HG03066 (cell line): ENCODE measurements at regions not wholly inside any gene's neighbourhood (a gene's known extent, or its start where the extent isn't known, plus 50 kb on each side); places are given as distances from the start of the nearest gene placed in this dataset.

Source experiments
- ATAC-seq: cut with Tn5 transposase; IDR thresholded peaks from one replicate; pipeline ENCODE4 v1.9.1; 2021; ENCODE audit warnings: low read depth; ENCODE audit not compliant: unreplicated experiment

- no peak for ATAC-seq
Measured at GRCh38 chr18:27763936-27764335, 413.0 kb downstream of the CDH2 start.

- no peak for ATAC-seq
Measured at GRCh38 chr18:27763341-27763740, 413.6 kb downstream of the CDH2 start.

DNA sequence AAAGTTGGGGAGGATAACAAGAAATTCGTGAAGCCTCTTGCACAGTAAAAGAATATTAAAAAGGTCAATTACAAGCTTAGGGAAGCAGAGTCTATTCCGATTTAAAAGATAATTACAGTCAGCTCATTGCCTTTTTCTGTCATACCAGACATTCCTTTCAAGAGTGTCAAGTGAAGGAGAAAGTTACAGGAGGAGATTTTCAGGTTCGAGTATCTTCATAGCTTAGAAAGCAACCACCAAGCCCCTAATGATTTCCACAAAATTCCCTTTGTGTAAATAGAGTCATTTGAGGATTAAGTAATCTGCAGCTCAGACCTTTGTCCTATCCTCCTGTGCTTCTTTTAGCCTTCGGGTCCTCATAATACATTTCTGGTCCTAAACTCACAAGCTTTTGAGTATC, 414.9 kb downstream of the CDH2 start:
- no peak for ATAC-seq

DNA sequence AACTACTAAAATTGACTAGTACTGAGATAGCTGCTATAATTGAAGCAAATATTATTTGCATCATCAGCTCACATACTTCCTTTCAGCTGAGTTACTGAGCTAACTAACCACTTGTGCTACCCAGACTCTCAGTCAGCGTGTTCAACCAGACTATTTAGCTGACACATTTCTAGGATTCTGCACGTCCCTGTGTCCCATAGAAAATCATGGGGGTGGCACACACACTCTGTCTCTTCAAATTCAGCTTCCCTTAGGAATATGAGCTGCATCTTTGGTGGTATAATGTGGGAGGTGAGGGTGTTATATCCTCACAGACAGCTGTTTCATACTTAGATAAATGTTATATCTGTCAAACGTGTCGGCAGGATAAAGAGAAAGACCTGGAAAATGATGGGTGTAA, 424.0 kb downstream of the CDH2 start:
- no peak for ATAC-seq

DNA sequence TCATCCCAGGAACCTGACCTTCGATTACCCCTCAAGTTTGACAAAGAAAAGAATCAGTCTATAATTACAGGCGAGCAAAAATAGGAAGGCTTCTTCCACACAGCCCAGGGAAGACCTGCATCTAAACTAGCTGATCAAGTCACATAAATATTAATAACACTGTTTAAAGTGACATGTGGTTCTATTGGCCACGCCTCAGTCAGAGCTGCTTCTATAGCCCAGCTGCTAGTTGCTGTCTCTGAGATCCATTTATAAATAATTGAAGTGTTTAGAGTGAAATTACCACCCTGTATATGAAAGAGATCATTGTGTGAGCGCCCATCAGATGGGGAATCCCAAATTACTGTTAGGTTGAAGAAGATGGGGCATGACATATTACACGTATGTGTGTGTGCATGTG, 426.0 kb downstream of the CDH2 start:
- no peak for ATAC-seq

DNA sequence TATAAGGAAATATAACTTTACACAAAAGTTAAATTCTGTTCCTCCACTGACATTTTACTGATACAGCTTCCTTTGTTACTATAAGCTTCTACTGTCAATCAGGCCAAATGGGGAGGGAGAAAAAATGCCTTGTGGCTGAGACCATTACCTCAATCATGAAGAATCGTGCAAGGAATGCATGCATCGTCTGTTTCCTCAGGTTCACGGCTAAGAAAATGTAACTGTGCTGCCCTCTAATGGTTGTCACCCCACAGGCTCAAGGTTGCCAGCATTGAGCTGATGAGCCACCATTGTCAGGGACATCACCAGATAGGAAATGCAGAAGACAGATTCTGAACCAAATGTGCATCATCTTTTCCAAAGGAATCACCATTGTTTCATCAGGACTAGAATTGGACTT, 426.9 kb downstream of the CDH2 start:
- no peak for ATAC-seq

DNA sequence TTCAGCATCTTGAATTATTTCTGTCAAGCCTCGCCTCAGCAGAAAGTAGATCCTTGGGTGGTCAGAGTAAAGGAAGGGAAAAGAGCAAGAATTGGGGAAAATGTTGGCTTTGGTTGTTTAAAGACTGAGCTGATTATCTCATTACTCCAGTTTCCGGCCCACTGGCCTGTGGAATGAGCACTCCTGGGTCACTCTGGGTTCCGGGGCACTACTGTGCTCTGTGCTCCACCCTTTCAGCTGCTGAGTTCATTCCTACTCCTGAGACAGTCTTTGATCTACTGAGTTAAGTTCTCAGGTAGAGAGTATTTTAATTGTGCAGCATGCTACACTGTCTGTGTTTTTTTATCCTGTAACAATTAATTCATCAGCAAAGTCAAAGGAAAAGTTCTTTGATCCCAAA, 427.7 kb downstream of the CDH2 start:
- ATAC-seq = no peak

DNA sequence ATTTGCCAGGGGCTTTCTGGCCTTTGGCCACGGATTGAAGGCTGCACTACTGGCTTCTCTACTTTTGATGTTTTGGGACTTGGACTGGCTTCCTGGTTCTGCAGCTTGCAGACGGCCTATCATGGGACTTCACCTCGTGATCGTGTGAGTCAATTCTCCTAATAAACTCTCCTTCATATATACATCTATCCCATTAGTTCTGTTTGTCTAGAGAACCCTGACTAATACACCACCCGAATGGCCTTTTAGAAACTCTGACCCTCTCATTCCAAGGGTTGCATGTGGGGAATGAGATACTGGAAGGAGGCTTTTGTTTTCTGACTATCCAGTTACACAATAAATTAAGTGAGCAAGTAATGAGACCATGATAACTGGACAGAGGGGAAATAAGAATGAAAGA, 430.7 kb downstream of the CDH2 start:
- ATAC-seq = no peak

DNA sequence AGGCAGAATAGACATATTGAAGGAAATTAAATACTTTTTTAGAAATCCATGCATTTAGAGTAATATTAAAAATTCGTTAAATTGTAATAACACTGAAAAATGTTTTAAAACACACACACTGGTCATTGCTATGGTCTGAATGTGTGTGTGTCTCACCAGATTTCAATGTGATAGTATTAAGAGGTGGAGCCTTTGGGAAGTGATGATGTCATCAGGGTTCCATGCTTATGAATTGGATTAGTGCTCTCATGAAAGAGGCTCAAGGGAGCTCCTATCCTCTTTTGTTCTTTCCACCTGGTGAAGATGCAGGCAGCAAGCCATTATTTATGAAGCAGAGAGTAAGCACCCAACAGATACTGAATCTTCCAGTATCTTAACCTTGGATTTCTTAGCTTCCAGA, 441.8 kb downstream of the CDH2 start:
- no peak for ATAC-seq

DNA sequence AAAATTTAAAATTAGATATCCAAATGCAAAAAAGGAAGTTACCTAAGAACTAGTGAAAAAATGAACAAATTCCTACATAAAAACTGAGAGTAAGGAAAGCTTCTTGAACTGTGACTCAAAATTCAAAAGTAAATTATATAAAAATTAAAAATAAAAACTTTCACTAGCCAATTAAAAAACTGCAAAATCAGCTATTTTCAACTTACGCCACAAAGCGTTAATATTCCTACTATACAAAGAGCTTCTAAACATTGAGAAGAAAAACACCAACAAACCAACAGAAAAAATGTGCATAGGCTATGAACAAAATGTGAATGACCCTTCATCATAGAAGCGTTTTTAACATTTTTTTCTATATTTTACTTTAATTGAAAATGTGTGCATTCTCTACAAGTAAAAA, 445.7 kb downstream of the CDH2 start:
- ATAC-seq = no peak

GRCh38 chr18:27728659-27729058, 448.3 kb downstream of the CDH2 start:
- ATAC-seq = no peak

DNA sequence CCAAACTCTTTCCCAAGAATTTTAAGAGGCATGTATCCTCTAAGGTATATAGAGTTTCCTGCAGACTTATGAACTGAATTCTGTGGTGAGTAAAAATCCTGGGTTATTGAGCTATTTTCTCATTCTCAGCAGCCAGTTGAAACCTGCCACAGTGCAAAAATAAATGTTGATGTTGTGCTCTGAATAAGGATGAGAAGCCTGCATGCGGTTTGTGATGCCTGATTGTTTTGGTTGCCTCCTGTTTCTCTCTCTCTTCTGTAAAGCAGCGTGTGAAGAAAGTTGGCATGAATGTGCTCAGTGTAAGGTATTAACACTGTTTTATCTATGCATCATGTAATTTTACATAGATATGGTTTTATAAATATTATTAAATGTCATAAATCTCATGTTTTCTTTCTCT, 452.6 kb downstream of the CDH2 start:
- ATAC-seq = no peak

DNA sequence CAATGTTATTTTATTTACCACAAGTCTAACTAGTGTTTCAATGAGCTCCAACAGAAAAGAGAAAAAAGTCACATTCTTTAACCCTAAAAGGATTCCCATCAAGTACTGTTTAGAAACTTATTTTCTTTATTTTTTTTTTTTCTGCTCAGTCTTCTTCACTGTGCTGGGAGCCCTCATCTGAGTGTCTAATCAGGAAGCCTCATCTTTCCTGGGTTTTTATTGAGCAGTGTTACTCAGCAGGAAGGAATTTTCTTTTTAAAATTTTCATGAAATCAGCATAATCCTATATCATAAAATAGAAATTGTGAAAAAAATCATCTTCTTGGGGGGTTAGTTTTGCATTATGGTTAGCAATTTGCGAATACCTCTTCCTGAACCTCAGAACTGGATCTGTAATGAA, 453.8 kb downstream of the CDH2 start:
- no peak for ATAC-seq

DNA sequence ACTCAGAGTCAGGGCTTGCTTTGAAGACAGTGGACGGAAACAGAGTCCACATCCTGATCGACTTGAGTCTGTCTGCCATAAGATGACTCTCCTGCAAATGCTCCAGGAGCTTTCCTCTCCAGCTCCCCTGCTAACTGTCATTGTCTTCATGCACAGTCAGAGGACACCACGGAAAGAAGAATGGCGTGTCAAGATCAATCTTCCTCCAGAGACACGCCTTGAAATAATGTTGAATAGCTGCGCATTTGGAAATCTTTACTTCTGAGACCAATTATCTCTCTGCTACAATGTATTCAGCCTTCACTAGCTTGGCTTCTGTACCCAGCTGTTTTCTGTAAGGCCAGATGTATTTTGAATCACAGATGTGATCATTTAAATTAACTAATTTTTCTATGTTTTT, 457.2 kb downstream of the CDH2 start:
- no peak for ATAC-seq

DNA sequence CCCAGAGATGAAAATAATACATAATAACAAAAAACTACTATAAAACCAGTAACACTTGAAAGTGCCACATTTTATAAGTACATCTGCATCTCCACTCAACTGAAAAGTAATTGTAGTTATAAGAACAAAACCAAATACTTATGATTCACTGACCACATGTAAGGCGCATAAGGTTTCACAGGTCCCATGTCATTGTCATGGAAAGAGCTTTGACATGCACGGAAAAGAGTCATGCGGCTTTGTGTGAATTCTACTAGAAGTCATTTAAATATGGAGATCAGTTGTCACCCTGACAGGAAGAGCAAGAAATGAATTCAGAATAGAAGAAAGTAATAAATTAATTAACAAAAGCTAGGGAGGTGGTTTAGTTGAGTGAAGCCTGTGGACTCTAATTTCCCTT, 459.1 kb downstream of the CDH2 start:
- ATAC-seq = no peak

- ATAC-seq = no peak
Measured at GRCh38 chr18:27717250-27717649, 459.7 kb downstream of the CDH2 start.

DNA sequence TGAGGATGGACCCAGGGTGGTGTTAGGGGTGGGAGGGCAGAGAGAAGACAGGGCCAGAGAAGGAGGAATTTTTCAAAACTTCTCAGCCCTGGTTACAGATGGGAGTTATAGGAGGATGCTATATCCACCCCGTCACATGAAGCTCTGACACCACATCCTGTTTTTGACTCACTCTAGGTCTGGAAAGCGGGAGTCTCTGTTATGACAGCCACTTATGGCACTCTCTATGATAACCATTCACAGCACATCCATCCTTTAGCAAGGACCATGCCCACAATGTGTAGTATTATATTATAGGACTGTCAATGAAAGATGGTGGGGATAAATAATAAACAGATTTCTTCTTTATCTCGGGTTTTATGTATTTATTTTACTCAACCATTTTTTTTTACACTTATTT, 461.2 kb downstream of the CDH2 start:
- no peak for ATAC-seq

GRCh38 chr18:27713738-27714095, 463.2 kb downstream of the CDH2 start:
- ATAC-seq = no peak

GRCh38 chr18:27713037-27713737, 463.7 kb downstream of the CDH2 start:
- no peak for ATAC-seq

GRCh38 chr18:27712066-27712465, 464.9 kb downstream of the CDH2 start:
- ATAC-seq = no peak

DNA sequence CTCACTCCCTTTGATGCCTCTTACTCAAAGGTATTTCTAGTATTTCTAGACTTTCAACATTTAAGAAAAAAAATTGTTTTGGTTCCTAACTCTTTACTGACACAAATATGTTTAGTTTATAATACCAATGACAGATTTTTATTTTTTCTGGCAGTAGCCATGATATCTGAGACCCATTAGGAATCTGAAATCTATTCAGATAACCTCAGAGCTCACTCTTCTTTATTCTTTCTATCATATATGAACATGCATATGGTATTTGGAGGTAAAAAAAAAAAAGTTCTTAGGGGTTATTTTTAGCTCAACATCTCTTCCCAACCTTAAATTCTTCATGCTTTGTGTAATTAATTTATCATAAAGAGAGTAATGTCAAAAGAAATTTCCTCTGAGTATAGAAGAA, 465.5 kb downstream of the CDH2 start:
- ATAC-seq = no peak

GRCh38 chr18:27709344-27709743, 467.6 kb downstream of the CDH2 start:
- ATAC-seq = no peak

DNA sequence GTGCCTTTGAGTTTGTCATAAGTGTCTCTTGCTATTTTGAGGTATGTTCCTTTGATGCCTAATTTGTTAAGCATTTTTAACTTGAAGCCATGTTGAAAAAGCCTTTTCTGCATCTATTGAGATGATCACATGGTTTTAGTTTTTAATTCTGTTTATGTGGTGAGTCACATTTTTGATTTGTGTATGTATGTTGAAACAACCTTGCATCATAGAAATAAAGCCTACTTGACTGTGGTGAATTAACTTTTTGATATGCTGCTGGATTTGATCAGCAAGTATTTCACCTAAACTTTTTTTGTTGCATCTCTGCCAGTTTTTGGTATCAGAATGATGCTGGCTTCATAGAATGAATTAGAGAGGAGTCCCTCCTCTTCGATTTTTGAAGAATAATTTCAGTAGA, 469.7 kb downstream of the CDH2 start:
- ATAC-seq = no peak
